Astrocyte of the cerebellum (primary cell): ENCODE measurements at regions not wholly inside any gene's neighbourhood (a gene's known extent, or its start where the extent isn't known, plus 50 kb on each side); places are given as distances from the start of the nearest gene placed in this dataset.
A peak's percentile ranks its signal among the peaks of the same experiment; 100 is the strongest.
"Not testable (repeated sequence)": the region's sequence is repeated elsewhere in the genome, so short reads cannot be mapped to it uniquely, and the experiment has no call there.

ENCODE experiments used
- DNase-seq: peaks from one replicate; pipeline ENCODE4 v3.0.0-alpha.2; 2011; ENCODE audit warnings: low read depth
- H3K4me3 ChIP-seq: 2 replicates; pipeline ENCODE4 v1.5.1; 2011; ENCODE audit warnings: mild to moderate bottlenecking, low read depth, low read length, moderate library complexity
- in situ Hi-C: cut with HindIII; loops from 2 replicates; pipeline ENCODE4 v1.10.0; 2017; ENCODE audit warnings: low sequenced_read_pairs

DNA sequence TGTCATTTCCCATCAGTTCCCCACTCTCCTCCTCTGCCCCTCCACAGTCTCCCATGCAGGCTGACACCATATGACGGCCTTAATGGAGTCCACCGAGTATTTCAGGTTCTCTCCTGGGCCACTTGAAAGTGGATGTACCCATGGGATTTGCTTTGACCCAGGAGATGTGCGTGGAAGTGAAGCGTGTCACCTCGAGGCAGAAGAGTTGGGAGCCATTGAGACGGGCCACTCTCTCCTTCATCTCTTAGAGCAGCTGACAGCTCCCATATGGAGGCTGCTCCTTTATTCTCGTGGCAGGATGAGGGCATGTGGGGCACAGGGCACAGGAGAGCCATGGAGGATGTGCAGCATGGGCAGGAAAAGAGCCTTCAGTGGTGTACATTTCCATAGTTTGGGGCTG lies 144.7 kb upstream of the CRYM start:
- in situ Hi-C loops, DNase-seq: not testable (repeated sequence)

DNA sequence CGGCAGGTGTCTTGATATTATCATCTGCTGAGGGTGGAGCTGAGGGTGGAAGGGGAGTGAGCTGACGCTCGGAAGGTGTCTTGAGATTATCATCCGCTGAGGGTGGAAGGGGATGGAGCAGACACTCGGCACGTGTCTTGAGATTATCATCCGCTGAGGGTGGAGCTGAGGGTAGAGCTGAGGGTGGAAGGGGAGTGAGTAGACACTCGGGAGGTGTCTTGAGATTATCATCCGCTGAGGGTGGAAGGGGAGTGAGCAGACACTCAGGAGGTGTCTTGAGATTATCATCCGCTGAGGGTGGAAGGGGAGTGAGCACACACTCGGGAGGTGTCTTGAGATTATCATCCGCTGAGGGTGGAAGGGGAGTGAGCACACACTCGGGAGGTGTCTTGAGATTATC lies 126.6 kb upstream of the CRYM start:
- H3K4me3 ChIP-seq, in situ Hi-C loops, DNase-seq: not testable (repeated sequence)

More for the DNA sequence above, 144.7 kb upstream of the CRYM start:
- H3K4me3 ChIP-seq, result not testable (repeated sequence)

DNA sequence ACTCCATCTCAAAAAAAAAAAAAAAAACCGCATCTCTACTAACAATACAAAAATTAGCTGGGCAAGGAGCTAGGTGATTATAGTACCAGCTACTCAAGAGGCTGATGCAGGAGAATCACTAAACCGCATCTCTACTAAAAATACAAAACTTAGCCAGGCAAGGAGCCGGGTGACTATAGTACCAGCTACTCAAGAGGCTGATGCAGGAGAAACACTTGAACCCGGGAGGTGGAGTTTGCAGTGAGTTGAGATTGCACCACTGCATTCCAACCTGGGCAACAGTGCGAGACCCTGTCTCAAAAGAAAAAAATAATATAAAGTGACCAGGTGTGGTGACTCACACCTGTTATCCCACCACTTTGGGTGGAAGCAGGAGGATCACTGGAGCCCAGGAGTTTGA lies 119.8 kb upstream of the CRYM start:
- in situ Hi-C loops, H3K4me3 ChIP-seq, DNase-seq: not testable (repeated sequence)

DNA sequence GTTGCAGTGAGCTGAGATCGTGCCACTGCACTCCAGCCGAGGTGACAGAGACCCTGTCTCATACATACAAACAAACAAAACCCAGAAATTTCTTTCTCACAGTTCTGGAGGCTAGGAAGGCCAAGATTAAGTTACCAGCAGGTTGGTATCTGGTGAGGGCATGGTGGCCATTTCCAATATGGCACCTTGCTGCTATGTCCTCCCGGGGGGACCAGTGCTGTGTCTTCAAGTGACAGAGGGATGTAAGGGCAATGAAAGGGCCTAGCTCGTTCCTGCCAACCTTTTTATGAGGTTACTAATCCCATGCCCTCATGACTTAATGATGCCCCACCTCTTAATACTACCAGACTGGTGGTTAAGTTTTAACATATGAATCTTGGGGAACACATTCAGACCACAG lies 118.5 kb upstream of the CRYM start:
- H3K4me3 ChIP-seq, in situ Hi-C loops, DNase-seq: not testable (repeated sequence)

DNA sequence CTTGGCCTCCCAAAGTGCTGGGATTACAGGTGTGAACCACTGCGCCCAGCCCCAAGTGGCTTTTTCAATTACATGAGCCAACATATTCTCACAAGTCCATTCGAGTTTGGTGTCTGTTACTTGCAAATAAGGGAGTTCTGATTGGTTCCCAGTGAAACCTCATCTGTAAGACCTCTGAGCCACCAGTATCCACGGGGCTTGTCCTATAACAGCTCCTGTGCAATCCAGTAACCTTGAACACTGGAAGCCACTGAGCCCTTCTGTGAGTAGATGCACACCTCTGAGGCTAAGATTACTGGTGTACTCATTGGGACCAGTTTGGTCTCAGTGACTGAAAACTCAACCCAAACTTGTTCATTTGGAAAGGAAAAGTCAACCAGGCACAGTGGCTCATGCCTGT lies 112.5 kb upstream of the CRYM start:
- in situ Hi-C loops, H3K4me3 ChIP-seq, DNase-seq: not testable (repeated sequence)

DNA sequence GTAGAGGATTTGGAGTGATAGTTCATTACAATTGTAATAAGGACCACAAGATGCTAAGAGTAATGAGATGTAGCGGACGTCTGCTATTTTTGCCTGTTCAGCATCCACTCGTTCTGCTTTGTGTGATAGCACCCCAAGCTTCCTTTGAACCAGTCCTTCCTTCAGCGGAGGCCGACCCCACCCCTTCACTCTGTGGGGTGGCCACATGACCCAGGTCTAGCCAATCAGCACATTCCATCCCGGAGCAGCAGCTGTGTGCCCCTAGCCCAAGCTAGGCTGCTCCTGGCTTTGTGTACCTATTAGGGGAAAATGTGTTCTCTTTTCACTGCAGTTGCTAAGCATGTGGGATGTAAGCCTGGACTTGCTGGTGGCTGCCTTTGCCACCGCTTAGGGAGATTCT lies 111.8 kb upstream of the CRYM start:
- H3K4me3 ChIP-seq, DNase-seq, in situ Hi-C loops: not testable (repeated sequence)

DNA sequence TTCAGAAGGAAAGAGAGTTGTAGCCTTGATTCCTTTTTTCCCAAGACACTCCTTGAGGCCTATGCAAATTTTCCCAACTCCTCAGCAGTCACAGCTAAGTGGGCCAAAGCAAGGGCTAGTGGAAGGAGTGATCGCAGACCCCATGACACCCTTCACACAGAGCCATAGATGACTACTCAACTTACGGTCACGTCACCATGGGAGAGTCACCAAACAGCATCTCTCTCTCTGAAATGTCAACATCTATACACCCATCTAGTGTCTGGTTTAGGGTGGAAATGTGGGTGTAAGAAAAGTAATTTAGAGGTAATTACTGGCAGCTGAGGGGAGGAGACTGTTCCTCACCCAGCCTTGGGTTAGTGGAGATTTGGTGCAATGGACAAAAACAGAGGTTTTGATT lies 109.7 kb upstream of the CRYM start:
- in situ Hi-C loops, DNase-seq: not testable (repeated sequence)

DNA sequence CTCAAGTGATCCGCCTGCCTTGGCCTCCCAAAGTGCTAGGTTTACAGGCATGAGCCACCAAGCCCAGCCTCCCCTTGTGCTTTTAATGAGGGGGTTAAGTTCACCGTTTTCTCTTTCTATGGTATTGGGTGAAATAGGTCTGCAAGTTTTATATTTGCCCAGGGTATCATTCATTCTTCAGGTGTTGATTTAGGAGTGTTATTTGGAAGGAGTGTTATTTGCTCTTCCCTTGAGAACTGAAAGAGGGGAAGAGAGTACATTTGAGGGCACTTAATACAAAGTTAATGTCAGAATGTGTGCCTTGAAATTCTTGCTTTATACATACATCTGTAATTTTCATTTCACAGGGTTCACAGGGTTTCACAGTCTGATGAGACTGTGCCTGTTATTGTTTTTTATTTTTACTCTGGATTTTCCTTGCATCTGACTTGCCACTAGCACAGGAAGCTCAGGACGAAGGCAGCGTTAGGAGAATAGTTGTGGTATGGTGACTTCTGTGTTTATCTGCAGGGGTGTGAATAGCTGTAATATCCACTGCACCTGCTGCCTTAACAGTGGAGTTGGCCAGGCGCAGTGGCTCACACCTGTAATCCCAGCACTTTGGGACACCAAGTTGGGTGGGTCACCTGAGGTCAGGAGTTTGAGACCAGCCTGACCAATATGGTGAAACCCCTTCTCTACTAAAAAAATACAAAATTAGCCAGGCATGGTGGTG lies 108.3 kb upstream of the CRYM start:
- in situ Hi-C loops, DNase-seq, H3K4me3 ChIP-seq: not testable (repeated sequence)

More for the DNA sequence above, 109.7 kb upstream of the CRYM start:
- not testable (repeated sequence) for H3K4me3 ChIP-seq

DNA sequence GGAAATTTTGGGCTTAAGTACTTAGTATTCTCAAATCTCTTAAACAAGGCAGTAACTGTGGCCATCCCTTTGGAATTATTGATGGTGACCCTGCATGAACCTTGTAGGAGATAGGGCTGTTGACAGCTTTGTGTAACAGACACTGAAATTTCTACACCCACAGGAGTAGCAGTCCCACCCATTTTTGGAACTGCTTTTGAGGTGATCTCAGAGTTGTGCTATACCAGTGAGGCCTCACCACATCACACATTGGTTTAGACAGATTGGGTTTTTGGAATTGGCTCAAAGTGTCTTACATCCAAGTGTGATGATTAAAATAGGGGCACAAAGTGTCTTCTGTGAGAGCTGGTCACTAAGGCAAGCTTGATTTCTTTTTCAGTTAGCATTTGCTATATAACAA lies 105.6 kb upstream of the CRYM start:
- in situ Hi-C loops, H3K4me3 ChIP-seq, DNase-seq: not testable (repeated sequence)

DNA sequence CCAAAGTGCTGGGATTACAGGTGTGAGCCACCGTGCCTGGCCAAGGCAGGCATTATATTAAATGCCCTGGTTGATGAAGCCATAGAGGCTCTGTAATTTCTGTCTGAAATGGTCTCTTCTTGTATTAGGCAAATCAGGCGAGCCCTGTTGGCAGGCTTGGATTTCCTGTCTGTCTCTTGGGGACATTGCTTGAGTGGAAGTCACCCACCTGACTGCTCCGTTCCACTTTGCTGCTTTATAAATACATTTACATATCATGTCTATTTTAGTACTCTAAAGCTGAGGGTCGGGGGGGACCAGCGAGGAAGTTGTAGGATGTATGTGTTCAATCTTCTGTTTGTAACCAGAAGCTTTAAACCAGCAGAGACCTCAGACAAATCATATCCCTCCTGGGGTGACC lies 101.6 kb upstream of the CRYM start:
- H3K4me3 ChIP-seq, DNase-seq, in situ Hi-C loops: not testable (repeated sequence)

DNA sequence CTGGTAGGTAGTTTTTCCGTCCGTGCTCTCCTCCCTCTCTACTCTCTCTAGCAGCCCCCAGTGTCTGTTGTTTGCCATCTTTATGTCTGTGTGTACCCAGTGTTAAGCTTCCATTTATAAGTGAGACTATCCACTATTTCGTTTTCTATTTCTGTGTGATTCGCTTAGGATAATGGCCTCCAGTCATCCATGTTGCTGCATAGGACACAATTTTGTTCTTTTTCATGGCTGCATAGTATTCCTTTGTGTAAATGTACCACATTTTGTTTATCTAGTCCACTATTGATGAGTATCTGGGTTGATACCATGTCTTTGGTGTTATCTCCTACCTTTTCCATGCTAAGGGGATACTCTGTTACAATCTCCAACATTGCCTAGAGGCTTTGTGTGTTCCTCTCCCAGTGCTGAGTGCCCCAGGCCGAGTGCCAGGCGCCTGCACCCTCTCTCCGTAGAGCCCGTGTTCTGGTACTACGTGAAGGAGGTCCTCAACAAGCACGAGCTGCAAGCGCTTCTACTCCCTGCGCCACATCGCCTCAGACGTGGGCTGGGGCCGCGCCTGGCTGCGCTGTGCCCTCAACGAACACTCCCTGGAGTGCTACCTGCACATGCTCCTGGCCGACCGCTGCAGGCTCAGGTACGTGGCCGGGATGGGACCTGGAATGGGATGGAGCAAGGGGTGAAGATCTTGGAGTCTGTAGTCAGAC lies 98.3 kb upstream of the CRYM start:
- H3K4me3 ChIP-seq, in situ Hi-C loops, DNase-seq: not testable (repeated sequence)

DNA sequence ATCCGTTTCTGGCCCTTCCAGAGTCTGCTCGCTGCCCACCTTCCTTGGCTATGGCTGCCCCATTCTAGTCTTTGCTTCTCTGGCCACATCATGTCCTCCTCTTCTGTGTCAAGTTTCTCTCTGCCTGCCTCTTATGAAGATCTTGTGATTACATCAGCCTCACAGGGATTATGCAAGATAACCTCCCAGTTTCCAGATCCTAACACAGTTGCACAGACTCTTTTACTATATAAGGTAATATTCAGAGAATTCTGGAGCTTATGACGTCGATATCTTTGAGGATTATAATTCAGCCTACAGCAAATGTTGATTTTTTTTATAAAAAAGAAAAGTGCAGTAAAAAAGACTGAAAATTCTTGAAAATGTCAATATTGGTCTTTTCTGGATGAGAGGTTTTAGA lies 97.2 kb upstream of the CRYM start:
- in situ Hi-C loops, DNase-seq, H3K4me3 ChIP-seq: not testable (repeated sequence)

DNA sequence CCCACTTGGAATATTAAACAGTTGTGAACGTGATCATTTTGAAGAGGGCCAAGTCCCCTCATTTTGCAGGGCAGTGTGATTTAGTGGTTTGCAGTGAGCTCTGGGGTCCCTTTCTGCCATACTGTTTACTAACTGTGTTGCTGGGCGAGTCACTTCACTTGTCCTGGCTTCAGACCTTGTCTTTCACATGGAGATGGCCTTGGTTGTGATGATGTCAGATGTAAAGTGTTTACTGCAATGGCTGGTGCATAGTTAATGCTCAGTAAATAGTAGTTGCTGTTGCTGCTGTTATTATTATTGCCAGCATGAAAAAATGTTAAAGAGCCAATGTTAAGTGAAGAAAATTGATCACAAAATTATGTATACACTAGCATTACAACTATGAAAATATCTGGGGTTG lies 95.4 kb upstream of the CRYM start:
- DNase-seq, H3K4me3 ChIP-seq, in situ Hi-C loops: not testable (repeated sequence)

DNA sequence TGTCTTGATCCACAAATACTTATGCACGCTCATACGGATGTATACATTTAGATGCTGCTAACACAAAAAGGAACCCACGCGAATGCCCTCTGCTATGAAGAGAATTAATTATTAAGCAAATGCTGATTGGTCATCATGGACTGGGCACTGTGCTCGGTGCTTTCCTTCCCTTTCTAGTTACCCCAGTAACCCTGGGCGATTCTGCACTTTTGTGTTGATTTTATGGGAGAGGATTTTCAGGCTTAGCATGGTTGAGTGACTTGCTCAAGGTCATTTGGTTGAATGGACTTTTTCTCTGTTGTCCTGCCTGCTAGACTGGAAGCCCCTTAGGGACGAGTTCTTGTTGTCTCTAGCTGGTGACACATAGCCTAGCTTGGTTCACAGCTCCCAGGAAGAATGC lies 94.8 kb upstream of the CRYM start:
- H3K4me3 ChIP-seq, DNase-seq, in situ Hi-C loops: not testable (repeated sequence)

DNA sequence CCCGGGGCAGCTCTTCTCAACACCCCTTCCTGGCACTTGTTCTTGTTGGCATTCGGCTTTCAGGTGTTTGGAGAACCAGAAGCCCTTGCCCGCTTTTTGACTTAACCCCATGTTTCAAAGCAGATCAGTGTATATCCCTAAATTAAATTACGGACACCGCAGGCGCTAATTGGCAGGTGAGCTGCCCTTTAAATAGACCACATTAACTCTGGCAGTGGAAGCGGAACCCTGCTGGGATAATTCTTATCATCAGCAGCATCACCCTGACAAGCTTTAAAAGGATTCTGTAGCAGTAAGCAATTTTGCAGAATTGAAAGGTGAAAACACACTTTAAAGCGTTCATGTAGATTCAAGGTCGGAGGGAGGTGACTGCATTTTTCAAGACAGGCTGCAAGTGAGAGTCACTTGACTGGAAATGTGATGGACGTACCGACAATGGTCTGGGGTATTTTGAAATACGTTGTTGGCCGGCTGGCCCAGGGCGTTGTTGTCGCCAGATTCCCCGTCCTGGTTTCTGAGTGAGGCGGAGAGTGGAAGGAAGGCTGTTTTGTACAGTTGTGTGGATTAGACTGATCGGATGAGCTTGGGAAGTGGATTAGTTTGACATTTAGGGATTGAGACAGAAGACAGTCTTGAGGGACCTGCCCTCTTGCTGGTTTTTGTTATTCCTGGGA lies 94.2 kb upstream of the CRYM start:
- DNase-seq, in situ Hi-C loops, H3K4me3 ChIP-seq: not testable (repeated sequence)

DNA sequence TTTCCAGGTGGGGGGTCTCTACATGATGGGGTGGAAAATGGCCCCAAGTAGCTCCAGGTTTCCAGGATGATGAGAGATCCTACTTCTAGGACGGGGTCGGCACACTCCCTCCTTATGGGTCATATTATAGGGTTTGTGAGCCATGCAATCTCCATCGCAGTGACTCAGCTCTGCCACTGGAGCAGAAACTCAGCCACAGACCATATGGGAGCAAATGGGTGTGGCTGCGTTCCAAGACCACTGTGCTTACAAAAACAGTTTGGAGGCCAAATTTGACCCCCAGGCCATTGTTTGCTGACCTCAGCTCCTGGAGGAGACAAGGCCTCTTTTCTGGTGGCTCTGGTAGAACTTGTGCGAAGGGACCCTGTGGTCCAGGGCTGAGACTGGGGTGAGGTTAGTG lies 92.7 kb upstream of the CRYM start:
- peak; percentile 79 for DNase-seq
- in situ Hi-C loops, H3K4me3 ChIP-seq: not testable (repeated sequence)

DNA sequence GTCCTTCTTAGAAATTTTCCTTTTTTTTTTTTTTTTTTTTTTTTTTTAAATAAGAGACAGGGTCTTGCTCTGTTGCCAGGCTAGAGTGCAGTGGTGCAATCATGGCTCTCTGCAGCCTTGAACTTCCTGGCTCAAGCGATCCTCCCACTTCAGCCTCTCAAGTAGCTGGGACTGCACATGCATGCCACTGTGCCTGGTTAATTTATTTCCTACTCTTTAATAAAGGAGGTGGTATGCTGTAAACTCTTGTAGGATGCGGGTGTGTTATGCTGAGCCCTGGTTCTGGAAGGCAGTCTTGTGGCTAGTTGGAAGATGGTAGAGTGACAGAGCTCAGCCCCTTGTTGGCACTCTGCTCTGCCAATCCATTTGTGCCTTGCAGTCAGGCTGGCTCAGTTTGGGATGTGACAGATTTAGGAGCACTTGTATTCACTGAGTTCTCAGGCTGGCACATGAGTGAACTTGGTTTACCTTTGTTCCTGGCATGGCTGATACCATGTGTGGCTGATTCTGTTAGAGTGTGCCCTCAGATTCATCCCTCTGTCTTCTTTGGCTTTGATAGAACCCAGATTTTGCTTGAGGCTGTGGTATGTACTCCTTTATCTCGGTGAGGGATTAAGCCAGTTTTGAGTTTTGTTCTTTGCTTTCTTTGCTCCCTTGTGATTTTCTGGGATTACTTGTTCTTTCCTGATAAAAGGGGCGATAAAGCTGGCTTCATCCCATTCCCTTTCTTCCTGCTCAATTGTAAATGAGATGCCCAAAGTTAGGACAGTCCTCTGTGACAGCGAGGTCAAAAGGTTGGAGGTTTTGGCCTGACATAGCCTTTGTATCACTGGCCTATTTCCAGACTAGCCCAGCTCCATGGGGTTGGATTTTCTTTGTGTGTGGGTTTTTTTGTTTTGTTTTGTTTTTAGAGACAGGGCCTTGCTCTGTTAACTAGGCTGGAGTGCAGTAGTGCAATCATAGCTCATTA lies 91.2 kb upstream of the CRYM start:
- DNase-seq, H3K4me3 ChIP-seq, in situ Hi-C loops: not testable (repeated sequence)
